MV-4-11 (cell line): ENCODE measurements at regions not wholly inside any gene's neighbourhood (a gene's known extent, or its start where the extent isn't known, plus 50 kb on each side); places are given as distances from the start of the nearest gene placed in this dataset.

Experiments used
- DNase-seq: peaks from one replicate; lab custom pipeline; 2025; lab: John Stamatoyannopoulos, UW

- DNase-seq, result no peak
Observed at GRCh38 chr7:118079369-118079768, 104.6 kb upstream of the LSM8 start.

- DNase-seq, result peak; percentile 72
Observed at GRCh38 chr7:118080947-118081346, 103.0 kb upstream of the LSM8 start.

DNA sequence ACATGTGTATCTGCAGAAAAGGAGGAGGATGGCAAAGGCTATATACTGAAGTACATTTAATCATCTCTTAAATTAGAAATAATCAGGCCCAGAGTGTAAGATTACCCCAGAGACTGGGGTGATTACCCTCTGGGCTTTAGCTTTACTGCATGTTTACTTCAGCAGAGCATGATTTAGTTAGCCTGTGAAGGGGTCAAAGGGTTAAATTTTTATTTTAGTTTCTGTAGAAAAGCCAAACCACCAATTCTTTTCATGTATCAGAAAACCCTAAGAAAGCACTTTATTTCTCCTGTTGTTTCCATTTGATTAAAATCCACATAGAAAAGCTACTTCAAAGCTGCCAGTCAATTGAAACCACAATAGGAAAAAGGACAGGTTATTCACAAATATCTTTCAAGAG is 101.5 kb upstream of the LSM8 start:
- DNase-seq, result no peak

DNA sequence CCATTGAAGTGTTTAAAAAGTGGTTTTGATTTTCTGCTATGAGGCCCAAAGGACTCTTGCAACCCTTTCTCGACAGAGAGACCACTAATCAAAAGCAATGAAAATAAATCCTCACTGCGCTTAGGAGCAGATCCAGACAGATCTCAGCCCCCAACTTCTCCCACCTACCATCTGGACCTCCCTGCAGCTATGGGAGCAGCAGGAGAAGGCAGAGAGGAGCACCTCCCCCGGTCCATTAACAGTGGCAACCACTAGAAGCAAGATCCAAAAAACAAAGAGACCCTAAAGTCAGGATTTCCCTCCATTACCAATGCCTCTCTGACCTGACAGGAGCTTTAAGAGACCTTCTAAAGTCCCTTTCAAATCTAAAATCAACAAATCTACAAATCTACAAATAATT is 99.0 kb upstream of the LSM8 start:
- no peak for DNase-seq

DNA sequence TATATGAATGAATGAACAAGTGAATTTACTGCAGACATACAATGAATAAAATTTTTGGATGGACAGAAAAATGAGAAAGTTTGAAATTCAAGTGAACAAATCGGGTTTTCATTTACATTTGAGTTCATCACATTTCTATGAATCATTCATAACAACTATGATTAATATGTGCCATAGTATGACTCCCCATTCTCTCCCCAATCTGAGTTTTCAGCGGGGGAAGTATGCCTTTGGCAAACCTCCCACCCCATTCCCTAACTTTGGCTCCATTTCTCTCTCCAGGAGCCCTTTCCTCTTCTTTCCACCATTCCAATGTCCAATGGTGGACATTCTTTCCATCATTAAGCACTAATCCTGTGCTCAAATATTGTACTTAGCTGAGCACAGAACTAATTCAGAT is 96.8 kb upstream of the LSM8 start:
- DNase-seq, result no peak

- no peak for DNase-seq
Observed at GRCh38 chr7:118094044-118094443, 89.9 kb upstream of the LSM8 start.

- DNase-seq, result peak; percentile 21
Observed at GRCh38 chr7:118104812-118105441, 79.0 kb upstream of the LSM8 start.

DNA sequence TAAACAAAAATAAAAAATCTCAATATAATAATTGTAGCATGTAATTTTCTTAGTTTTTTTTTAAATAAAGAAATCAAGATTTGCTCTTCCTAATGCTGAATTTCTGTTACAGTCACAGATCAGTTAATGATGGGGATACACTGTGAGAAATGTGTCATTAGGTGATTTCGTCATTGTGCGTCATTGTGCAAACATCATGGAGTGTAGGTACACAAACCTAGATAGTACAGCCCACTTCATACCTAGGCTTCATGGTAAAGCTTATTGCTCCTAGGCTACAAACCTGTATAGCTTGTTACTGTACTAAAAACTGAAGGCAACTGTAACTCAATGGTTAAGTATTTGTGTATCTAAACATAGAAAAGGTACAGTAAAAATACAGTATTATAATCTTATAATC is 74.4 kb upstream of the LSM8 start:
- no peak for DNase-seq

DNA sequence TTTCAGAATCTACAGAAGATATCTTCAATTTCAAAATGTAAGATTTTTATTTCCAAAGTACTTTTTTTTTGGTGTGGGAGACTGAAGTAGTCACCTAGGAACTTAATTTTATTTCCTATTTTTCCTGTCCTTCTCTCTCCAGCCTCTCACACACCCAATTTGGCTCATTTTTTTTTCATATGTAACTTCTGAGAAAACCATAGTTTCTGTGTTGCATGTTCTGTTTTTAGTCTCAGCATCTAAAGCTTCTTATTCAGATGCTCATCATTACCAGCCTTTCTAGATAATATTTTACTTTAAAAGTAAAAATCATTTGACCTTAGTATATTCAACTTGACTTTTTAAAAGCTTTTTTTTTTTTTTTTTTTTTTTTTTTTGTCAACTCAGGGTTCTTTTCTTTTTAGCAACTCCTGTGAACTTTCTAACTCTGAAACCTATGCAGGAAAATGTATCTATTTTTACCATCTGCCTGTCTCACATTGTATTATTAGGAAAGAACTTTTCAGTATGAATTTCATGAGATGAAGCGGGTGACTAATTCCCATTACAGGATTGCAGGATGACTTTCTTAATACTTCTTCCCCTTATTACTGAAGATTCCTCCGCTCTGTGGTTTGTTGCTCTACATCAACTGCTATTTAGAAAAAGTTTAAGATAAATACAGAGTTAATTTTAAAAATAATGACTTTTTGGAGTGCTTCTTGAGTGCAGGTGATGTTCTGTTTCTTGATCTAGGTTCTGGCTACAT is 73.6 kb upstream of the LSM8 start:
- DNase-seq, result peak; percentile 3

DNA sequence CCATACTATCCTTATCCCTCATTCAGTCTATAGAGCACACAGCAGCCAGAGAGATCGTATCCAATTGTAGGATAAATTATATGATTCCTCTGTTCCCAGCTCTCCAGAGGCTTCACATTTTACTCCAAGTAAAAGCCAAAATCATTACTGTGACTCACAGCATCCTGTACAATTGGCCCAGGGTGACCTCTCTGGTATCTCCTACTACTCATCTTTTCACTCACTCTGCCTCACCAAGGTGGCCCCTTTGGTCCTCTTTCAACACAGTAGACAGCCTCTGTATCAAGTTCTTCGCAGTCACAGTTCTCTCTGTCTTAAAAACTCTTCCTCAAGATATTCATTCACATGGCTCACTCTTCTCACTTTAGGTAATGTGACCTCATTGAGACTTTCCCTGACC is 72.6 kb upstream of the LSM8 start:
- no peak for DNase-seq

- DNase-seq, result no peak
Observed at GRCh38 chr7:118114175-118114574, 69.8 kb upstream of the LSM8 start.

DNA sequence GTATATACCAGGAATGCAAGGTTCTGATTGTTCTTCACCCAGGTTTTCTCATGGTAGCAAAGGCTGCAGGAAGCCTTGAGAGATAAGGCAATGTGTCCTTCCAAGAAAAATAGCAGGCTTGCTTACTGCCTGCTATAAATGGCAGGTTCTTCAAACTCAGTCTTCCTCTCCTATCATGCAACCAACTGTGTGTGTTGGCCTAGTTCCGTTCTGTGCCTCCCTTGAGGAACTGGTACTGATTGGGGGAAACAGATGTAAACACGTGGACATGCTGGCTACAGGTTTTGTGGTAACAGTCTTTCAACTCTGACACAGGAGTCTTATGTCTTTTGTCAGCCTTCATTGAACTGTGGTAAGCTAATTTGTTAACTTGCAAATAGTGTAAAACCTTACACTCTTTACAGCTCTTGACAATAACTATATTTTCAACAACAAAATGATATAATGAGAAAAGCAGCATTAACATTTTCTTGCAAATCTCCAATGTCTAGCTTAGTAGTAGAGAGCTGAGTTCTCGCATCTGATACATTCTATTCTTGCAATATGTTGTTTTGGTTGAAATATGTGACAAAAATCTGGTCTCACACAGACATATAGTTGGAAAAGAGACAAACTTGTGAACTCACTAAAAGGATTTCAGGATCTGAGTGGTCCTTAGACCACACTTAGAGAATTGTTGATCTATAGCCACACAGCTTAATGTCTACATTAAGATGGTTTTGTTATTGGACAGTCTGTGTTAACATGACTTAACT is 54.7 kb upstream of the LSM8 start:
- DNase-seq, result peak; percentile 23

DNA sequence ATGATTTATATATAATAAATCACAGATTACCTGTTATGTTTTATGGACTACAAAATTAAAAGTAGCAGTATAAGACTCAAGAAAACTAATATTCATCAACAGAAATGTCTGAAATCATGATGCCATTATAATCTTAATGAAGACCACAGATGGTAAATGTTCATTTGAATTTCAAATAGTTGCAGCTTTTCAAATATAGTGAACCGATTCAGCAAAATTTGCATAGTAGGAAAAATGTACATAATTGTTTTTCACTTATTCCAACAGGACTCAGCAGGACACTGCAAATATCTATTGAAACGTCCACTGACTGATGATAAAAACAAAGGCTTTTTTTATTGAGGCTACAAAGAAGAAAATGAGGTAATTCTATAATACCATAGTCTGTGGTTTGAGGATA is 51.2 kb upstream of the LSM8 start:
- no peak for DNase-seq
